ENCODE measurements at regions not wholly inside any gene's neighbourhood (a gene's known extent, or its start where the extent isn't known, plus 50 kb on each side); places are given as distances from the start of the nearest gene placed in this dataset.

- no peaks in the 10 kb centered on the region for H3K9me3 Mint-ChIP-seq
- H3K4me1 Mint-ChIP-seq (ENCODE audit: low read depth), result no peaks in the 10 kb centered on the region
- no peak overlapping the region for H3K27ac Mint-ChIP-seq
- H3K27me3 Mint-ChIP-seq (ENCODE audit: insufficient read depth), result peaks cover 4% of the 10 kb centered on the region; the same call in 1 of the 2 replicates
- no peak for TF ChIP-seq CTCF (IDR thresholded peaks at IDR 0.05)
- H3K36me3 Mint-ChIP-seq (ENCODE audit: low read depth), result no peaks in the 10 kb centered on the region
- no peak for DNase-seq
- H3K4me3 Mint-ChIP-seq, result no peak overlapping the region
Observed at GRCh38 chr9:13487498-13487897, 208.0 kb upstream of the MPDZ start.

GRCh38 chr9:13487071-13487470 lies 207.6 kb upstream of the MPDZ start:
- no peak for DNase-seq
- no peak overlapping the region for H3K27ac Mint-ChIP-seq
- H3K4me3 Mint-ChIP-seq, result no peak overlapping the region
- H3K4me1 Mint-ChIP-seq (ENCODE audit: low read depth), result no peaks in the 10 kb centered on the region
- H3K36me3 Mint-ChIP-seq (ENCODE audit: low read depth), result no peaks in the 10 kb centered on the region
- TF ChIP-seq CTCF (IDR thresholded peaks at IDR 0.05), result no peak
- H3K27me3 Mint-ChIP-seq (ENCODE audit: insufficient read depth), result peaks cover 4% of the 10 kb centered on the region; the same call in 1 of the 2 replicates
- H3K9me3 Mint-ChIP-seq, result no peaks in the 10 kb centered on the region

- no peaks in the 10 kb centered on the region for H3K4me1 Mint-ChIP-seq (ENCODE audit: low read depth)
- no peak overlapping the region for H3K4me3 Mint-ChIP-seq
- no peak overlapping the region for H3K27ac Mint-ChIP-seq
- no peak for TF ChIP-seq CTCF (IDR thresholded peaks at IDR 0.05)
- H3K27me3 Mint-ChIP-seq (ENCODE audit: insufficient read depth), result peaks cover 4% of the 10 kb centered on the region; the same call in 1 of the 2 replicates
- no peak for DNase-seq
- no peaks in the 10 kb centered on the region for H3K9me3 Mint-ChIP-seq
- no peaks in the 10 kb centered on the region for H3K36me3 Mint-ChIP-seq (ENCODE audit: low read depth)
Observed at GRCh38 chr9:13485068-13485596, 205.6 kb upstream of the MPDZ start.

GRCh38 chr9:13484186-13484585 lies 204.7 kb upstream of the MPDZ start:
- no peaks in the 10 kb centered on the region for H3K9me3 Mint-ChIP-seq
- H3K4me3 Mint-ChIP-seq, result no peak overlapping the region
- no peaks in the 10 kb centered on the region for H3K4me1 Mint-ChIP-seq (ENCODE audit: low read depth)
- peaks cover 4% of the 10 kb centered on the region; the same call in 1 of the 2 replicates for H3K27me3 Mint-ChIP-seq (ENCODE audit: insufficient read depth)
- DNase-seq, result no peak
- H3K36me3 Mint-ChIP-seq (ENCODE audit: low read depth), result no peaks in the 10 kb centered on the region
- no peak overlapping the region for H3K27ac Mint-ChIP-seq
- TF ChIP-seq CTCF (IDR thresholded peaks at IDR 0.05), result no peak

GRCh38 chr9:13481274-13481673 lies 201.8 kb upstream of the MPDZ start:
- DNase-seq, result no peak
- no peak overlapping the region for H3K27ac Mint-ChIP-seq
- H3K4me3 Mint-ChIP-seq, result no peak overlapping the region
- H3K4me1 Mint-ChIP-seq (ENCODE audit: low read depth), result no peaks in the 10 kb centered on the region; the same call in 1 of the 2 replicates
- TF ChIP-seq CTCF (IDR thresholded peaks at IDR 0.05), result no peak
- H3K27me3 Mint-ChIP-seq (ENCODE audit: insufficient read depth), result peaks cover 4% of the 10 kb centered on the region; the same call in 1 of the 2 replicates
- H3K36me3 Mint-ChIP-seq (ENCODE audit: low read depth), result no peaks in the 10 kb centered on the region
- H3K9me3 Mint-ChIP-seq, result no peaks in the 10 kb centered on the region; the same call in 1 of the 2 replicates
